HCT116 (cell line): ENCODE measurements at regions not wholly inside any gene's neighbourhood (a gene's known extent, or its start where the extent isn't known, plus 50 kb on each side); places are given as distances from the start of the nearest gene placed in this dataset.

Source experiments
- ATAC-seq: fragments of 200-7000 bp; cut with Tn5 transposase; 2 replicates; pipeline ENCODE4 v1.9.1; 2020; ENCODE audit warnings: mild to moderate bottlenecking, moderate library complexity
- BruUV-seq: library from RNA; stranded (reverse); fragments of 400-500 nt; replicated peaks from 2 replicates; lab custom pipeline; 2021; lab: Mats Ljungman, UMichigan
- CTCF ChIA-PET: fragments of 300-600 bp; sonication (Branson Sonifier 250); formaldehyde crosslinking; loops from one replicate; lab custom pipeline; 2021; ENCODE audit warnings: antibody characterized with exemption; lab: Charles Lee
- POLR2A ChIA-PET: fragments of 300-600, 350-600 bp; sonication (Branson Sonifier 250); formaldehyde crosslinking; loops from one replicate; lab custom pipeline; 2021; ENCODE audit warnings: antibody characterized with exemption; lab: Charles Lee
- RAD21 ChIA-PET, 2 experiments: fragments of 300-600 bp; sonication (Branson Sonifier 250); formaldehyde crosslinking; loops; one replicate each; lab custom pipeline; 2023; ENCODE audit warnings: low total read pairs in 2 of 2; ENCODE audit not compliant: uncharacterized antibody in 2 of 2, unreplicated experiment in 2 of 2, low non-redundant PET in 1 of 2; lab: Charles Lee
- DNase-seq: peaks from one replicate; pipeline ENCODE4 v3.0.0-alpha.2; 2010; ENCODE audit warnings: low read depth, low spot score
- H2AFZ ChIP-seq: fragments of 200-600 bp; shearing (Covaris generic), sonication (generic); 2 replicates; pipeline ENCODE4 v1.6.1; 2017; ENCODE audit warnings: low read depth, mixed run types, mixed read lengths, antibody characterized with exemption, low read length; ENCODE audit not compliant: poor library complexity, severe bottlenecking
- H3K27ac ChIP-seq: 2 replicates; pipeline ENCODE4 v1.5.1; 2012; ENCODE audit warnings: low read depth, low read length
- H3K27me3 ChIP-seq: fragments of 200-600 bp; sonication (generic); 2 replicates; pipeline ENCODE4 v1.6.1; 2016; ENCODE audit warnings: mixed run types, low read length, mixed read lengths; ENCODE audit not compliant: insufficient read depth
- H3K36me3 ChIP-seq, 2 experiments: fragments of 200-500 bp in 1 of 2; fragments of 200-600 bp in 1 of 2; sonication (Bioruptor generic) in 1 of 2; sonication (generic) in 1 of 2; 2 replicates each; pipeline versions ENCODE4 v1.5.1 to v1.6.1; 2014 to 2016; ENCODE audit warnings: low read length in 2 of 2, inconsistent platforms in 1 of 2, mixed read lengths in 1 of 2, mixed run types in 1 of 2; ENCODE audit not compliant: insufficient read depth in 2 of 2, control insufficient read depth in 1 of 2
- H3K4me1 ChIP-seq, 2 experiments: fragments of 200-600 bp in 1 of 2; sonication (generic) in 1 of 2; 2 replicates each; pipeline versions ENCODE4 v1.5.1 to v1.6.1; 2012 to 2017; ENCODE audit warnings: low read length in 2 of 2, inconsistent platforms in 1 of 2, mild to moderate bottlenecking in 1 of 2, mixed read lengths in 1 of 2, mixed run types in 1 of 2, moderate library complexity in 1 of 2; ENCODE audit not compliant: insufficient read depth in 2 of 2, control insufficient read depth in 1 of 2
- H3K4me2 ChIP-seq: fragments of 200-600 bp; sonication (generic); 2 replicates; pipeline ENCODE4 v1.6.1; 2017; ENCODE audit warnings: mixed run types, low read length, mixed read lengths
- H3K4me3 ChIP-seq, 2 experiments: fragments of 200-600 bp in 1 of 2; sonication (generic) in 1 of 2; replicated peaks in 1 of 2; 2 replicates each; pipeline ENCODE4 v1.5.1; 2011 to 2016; ENCODE audit warnings: low read length in 2 of 2, control low read depth in 1 of 2, low read depth in 1 of 2, mild to moderate bottlenecking in 1 of 2, mixed read lengths in 1 of 2, mixed run types in 1 of 2
- H3K79me2 ChIP-seq: fragments of 200-600 bp; sonication (generic); 2 replicates; pipeline ENCODE4 v1.6.1; 2017; ENCODE audit warnings: mild to moderate bottlenecking, mixed run types, low read length, moderate library complexity, mixed read lengths; ENCODE audit not compliant: insufficient read depth
- H3K9ac ChIP-seq: fragments of 200-600 bp; sonication (generic); 2 replicates; pipeline ENCODE4 v1.6.1; 2016; ENCODE audit warnings: low read length, mixed read lengths
- H3K9me2 ChIP-seq: fragments of 200-600 bp; sonication (generic), shearing (Covaris generic); 2 replicates; pipeline ENCODE4 v1.6.1; 2017; ENCODE audit warnings: mixed run types, mild to moderate bottlenecking, moderate library complexity; ENCODE audit not compliant: insufficient read depth
- H3K9me3 ChIP-seq, 2 experiments: fragments of 200-500 bp in 1 of 2; fragments of 200-600 bp in 1 of 2; sonication (Bioruptor generic) in 1 of 2; sonication (generic) in 1 of 2; 2 replicates each; pipeline ENCODE4 v1.6.1; 2014 to 2017; ENCODE audit warnings: low read length in 2 of 2, mixed read lengths in 2 of 2, inconsistent platforms in 1 of 2, low read depth in 1 of 2, mild to moderate bottlenecking in 1 of 2, mixed run types in 1 of 2, moderate library complexity in 1 of 2; ENCODE audit not compliant: control insufficient read depth in 1 of 2, insufficient read depth in 1 of 2
- H4K20me1 ChIP-seq: fragments of 200-600 bp; sonication (generic), shearing (Covaris generic); 2 replicates; pipeline ENCODE4 v1.6.1; 2017; ENCODE audit warnings: mixed run types, mild to moderate bottlenecking, moderate library complexity; ENCODE audit not compliant: insufficient read depth
- EZH2 ChIP-seq: fragments of 200-600 bp; sonication (generic); IDR thresholded peaks from 2 replicates; pipeline ENCODE4 v1.6.1; 2017; ENCODE audit warnings: antibody characterized with exemption, mixed run types
- JUND ChIP-seq: IDR thresholded peaks from 2 replicates; pipeline ENCODE4 v1.6.1; 2012
- POLR2AphosphoS5 ChIP-seq: IDR thresholded peaks from 2 replicates; pipeline ENCODE4 v1.6.1; 2011; ENCODE audit warnings: mild to moderate bottlenecking, low read depth, low read length, moderate library complexity
- SP1 ChIP-seq: IDR thresholded peaks from 2 replicates; pipeline ENCODE4 v1.6.1; 2012; ENCODE audit warnings: low read depth
- ZFX ChIP-seq: fragments of 450-650 bp; IDR thresholded peaks from 2 replicates; pipeline ENCODE4 v1.6.1; 2017
- intact Hi-C: fragments of 100-400 bp; cut with micrococcal nuclease; formaldehyde crosslinking; loops from 2 replicates; pipeline ENCODE4 v1.10.0; 2022
- TF ChIP-seq, protein P1 (sequence below): IDR thresholded peaks from 2 replicates; pipeline ENCODE4 v1.6.1; 2012
- TF ChIP-seq, protein P2 (sequence below): IDR thresholded peaks from 2 replicates; pipeline ENCODE4 v1.6.1; 2012; ENCODE audit warnings: low read depth
- TF ChIP-seq, protein P3 (sequence below), 3 experiments: fragments of 200-600 bp in 1 of 3; sonication (generic) in 1 of 3; IDR thresholded peaks in 2 of 3; conservative IDR thresholded peaks in 1 of 3; 2 replicates each; pipeline ENCODE4 v1.5.1; 2012 to 2017; ENCODE audit warnings: low read depth in 2 of 3, low read length in 2 of 3, antibody characterized with exemption in 1 of 3, borderline replicate concordance in 1 of 3, control low read depth in 1 of 3, mild to moderate bottlenecking in 1 of 3, mixed read lengths in 1 of 3, mixed run types in 1 of 3, moderate library complexity in 1 of 3; ENCODE audit not compliant: insufficient read depth in 1 of 3

DNA sequence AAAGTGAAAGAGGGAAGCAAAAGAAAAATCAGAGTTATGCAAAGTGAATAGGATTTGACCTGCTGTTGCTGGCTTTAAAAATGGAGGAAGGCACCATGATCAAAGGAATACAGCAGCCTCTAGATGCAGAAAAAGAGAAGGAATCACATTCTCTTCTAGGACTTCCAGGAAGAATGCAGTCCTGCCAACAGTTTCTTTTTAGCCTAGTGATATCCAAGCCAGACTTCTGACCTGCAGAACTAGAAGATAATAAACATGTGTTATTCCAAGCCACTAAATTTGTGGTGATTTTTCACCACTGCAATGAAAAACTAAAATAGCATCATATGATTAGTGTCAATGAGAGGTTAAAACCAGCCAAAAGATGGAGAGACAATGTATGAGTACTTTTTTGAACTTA is 101.9 kb upstream of the ADAMTS5 start:
- CTCF ChIA-PET = no interaction called here

DNA sequence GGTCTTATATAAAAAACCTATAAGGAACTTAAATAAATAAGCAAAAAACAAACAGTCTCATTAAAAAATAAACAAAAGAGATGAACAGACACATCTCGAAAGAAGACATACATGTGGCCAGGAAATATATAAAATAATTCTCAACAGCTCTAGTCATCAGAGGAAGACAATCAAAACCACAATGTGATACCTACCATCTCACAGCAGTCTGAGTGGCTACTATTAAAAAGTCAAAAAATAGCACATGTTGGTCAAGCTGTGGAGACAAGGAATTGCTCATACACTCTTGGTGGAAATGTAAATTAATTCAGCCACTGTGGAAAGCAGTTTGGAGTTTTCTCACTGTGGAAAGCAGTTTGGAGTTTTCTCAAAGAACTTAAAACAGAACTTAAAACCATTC is 100.3 kb upstream of the ADAMTS5 start:
- Histone ChIP-seq H2AFZ (no peak overlapping the region), H3K27ac (no peak overlapping the region), H3K9me2 (no peaks in the 10 kb centered on the region), H3K4me2 (no peak overlapping the region), H3K36me3 (no peaks in the 10 kb centered on the region), H3K9ac (no peak overlapping the region), H3K27me3 (no peaks in the 10 kb centered on the region), H3K4me1 (no peaks in the 10 kb centered on the region), H4K20me1 (no peaks in the 10 kb centered on the region), H3K79me2 (no peaks in the 10 kb centered on the region), H3K4me3 (no peak overlapping the region), H3K9me3 (peaks cover 5 to 21% of the 10 kb centered on the region in 2 experiments; a peak in 2 of 4 replicates)
- POLR2A ChIA-PET = no interaction called here
- TF ChIP-seq POLR2AphosphoS5 (no peak), EZH2 (no peak), SP1 (no peak), JUND (no peak), ZFX (no peak)
- TF ChIP-seq, protein P1, sequence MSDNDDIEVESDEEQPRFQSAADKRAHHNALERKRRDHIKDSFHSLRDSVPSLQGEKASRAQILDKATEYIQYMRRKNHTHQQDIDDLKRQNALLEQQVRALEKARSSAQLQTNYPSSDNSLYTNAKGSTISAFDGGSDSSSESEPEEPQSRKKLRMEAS = no peak
- TF ChIP-seq, protein P2, sequence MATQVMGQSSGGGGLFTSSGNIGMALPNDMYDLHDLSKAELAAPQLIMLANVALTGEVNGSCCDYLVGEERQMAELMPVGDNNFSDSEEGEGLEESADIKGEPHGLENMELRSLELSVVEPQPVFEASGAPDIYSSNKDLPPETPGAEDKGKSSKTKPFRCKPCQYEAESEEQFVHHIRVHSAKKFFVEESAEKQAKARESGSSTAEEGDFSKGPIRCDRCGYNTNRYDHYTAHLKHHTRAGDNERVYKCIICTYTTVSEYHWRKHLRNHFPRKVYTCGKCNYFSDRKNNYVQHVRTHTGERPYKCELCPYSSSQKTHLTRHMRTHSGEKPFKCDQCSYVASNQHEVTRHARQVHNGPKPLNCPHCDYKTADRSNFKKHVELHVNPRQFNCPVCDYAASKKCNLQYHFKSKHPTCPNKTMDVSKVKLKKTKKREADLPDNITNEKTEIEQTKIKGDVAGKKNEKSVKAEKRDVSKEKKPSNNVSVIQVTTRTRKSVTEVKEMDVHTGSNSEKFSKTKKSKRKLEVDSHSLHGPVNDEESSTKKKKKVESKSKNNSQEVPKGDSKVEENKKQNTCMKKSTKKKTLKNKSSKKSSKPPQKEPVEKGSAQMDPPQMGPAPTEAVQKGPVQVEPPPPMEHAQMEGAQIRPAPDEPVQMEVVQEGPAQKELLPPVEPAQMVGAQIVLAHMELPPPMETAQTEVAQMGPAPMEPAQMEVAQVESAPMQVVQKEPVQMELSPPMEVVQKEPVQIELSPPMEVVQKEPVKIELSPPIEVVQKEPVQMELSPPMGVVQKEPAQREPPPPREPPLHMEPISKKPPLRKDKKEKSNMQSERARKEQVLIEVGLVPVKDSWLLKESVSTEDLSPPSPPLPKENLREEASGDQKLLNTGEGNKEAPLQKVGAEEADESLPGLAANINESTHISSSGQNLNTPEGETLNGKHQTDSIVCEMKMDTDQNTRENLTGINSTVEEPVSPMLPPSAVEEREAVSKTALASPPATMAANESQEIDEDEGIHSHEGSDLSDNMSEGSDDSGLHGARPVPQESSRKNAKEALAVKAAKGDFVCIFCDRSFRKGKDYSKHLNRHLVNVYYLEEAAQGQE = no peak
- TF ChIP-seq, protein P3, sequence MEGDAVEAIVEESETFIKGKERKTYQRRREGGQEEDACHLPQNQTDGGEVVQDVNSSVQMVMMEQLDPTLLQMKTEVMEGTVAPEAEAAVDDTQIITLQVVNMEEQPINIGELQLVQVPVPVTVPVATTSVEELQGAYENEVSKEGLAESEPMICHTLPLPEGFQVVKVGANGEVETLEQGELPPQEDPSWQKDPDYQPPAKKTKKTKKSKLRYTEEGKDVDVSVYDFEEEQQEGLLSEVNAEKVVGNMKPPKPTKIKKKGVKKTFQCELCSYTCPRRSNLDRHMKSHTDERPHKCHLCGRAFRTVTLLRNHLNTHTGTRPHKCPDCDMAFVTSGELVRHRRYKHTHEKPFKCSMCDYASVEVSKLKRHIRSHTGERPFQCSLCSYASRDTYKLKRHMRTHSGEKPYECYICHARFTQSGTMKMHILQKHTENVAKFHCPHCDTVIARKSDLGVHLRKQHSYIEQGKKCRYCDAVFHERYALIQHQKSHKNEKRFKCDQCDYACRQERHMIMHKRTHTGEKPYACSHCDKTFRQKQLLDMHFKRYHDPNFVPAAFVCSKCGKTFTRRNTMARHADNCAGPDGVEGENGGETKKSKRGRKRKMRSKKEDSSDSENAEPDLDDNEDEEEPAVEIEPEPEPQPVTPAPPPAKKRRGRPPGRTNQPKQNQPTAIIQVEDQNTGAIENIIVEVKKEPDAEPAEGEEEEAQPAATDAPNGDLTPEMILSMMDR (IDR thresholded peaks at IDR 0.05 in 2 of 3, conservative IDR thresholded peaks at IDR 0.05 in 1 of 3; ENCODE audit: borderline replicate concordance in 1 of 3, insufficient read depth in 1 of 3, low read depth in 2 of 3, low read length in 2 of 3) = no peak
- BruUV-seq = no TSS peak
- ATAC-seq (no peak), DNase-seq (no peak)
- RAD21 ChIA-PET = no interaction called here
- CTCF ChIA-PET = no interaction called here
- intact Hi-C loops = no loop called here

More for the DNA sequence above, 101.9 kb upstream of the ADAMTS5 start:
- no peaks in the 10 kb centered on the region for H3K79me2 ChIP-seq
- no TSS peak for BruUV-seq
- no peak overlapping the region for H3K4me2 ChIP-seq
- H3K36me3 ChIP-seq = no peaks in the 10 kb centered on the region
- ChIA-PET POLR2A (no interaction called here), RAD21 (no interaction called here)
- peaks cover 0 to 22% of the 10 kb centered on the region in 2 experiments; a peak in 2 of 4 replicates for H3K9me3 ChIP-seq
- no peak overlapping the region for H2AFZ ChIP-seq
- no peaks in the 10 kb centered on the region for H3K4me1 ChIP-seq
- DNase-seq (no peak), ATAC-seq (no peak)
- H3K9me2 ChIP-seq = no peaks in the 10 kb centered on the region
- no peak for TF ChIP-seq JUND
- no peak overlapping the region for H3K27ac ChIP-seq
- no peaks in the 10 kb centered on the region for H3K27me3 ChIP-seq
- no peak overlapping the region for H3K4me3 ChIP-seq
- intact Hi-C loops = no loop called here
- H3K9ac ChIP-seq = no peak overlapping the region
- H4K20me1 ChIP-seq = no peaks in the 10 kb centered on the region
